ENCODE measurements at regions not wholly inside any gene's neighbourhood (a gene's known extent, or its start where the extent isn't known, plus 50 kb on each side); places are given as distances from the start of the nearest gene placed in this dataset.

DNA sequence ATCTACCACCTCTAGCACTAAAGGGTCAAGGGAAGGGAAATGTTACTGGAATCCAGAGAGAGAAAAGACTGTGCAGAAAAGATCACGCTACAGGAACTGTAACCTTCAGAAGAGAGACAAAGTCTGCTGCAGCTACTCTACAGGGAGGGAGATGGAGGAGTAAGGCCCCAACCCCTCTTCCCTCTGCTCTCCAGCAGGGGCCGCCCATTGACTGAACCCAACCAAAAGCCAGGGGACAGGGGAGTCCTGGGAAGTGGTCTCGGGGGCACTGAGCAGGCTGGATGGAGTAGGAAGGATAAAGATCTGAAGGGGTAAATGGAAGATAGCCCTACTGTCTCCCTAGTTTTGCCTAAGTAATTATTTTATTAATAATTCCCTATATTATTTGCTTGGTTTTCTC is 72.8 kb upstream of the NR5A2 start:
- DNase-seq, result no peak

- no peak for DNase-seq
Observed at GRCh38 chr1:199955235-199955634, 72.3 kb upstream of the NR5A2 start.

DNA sequence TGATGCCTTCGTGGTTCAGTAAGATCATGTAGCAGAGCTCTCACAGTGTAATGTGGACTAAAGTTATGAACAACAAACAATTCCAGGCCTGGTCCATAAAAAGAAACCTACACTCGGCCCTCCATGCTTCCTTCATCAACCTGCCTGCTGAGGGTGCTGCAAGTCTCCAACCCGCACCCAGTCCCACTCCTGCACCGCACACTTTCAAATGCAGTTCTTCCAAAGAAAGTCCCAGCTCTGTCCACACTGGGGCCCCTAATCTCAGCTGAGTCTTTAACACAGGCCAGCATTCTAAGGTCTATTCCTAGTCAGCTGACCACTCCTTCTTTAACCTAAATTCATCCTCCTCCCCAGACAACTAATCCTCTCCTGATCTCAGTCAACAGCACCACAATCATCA is 71.5 kb upstream of the NR5A2 start:
- DNase-seq, result no peak

DNA sequence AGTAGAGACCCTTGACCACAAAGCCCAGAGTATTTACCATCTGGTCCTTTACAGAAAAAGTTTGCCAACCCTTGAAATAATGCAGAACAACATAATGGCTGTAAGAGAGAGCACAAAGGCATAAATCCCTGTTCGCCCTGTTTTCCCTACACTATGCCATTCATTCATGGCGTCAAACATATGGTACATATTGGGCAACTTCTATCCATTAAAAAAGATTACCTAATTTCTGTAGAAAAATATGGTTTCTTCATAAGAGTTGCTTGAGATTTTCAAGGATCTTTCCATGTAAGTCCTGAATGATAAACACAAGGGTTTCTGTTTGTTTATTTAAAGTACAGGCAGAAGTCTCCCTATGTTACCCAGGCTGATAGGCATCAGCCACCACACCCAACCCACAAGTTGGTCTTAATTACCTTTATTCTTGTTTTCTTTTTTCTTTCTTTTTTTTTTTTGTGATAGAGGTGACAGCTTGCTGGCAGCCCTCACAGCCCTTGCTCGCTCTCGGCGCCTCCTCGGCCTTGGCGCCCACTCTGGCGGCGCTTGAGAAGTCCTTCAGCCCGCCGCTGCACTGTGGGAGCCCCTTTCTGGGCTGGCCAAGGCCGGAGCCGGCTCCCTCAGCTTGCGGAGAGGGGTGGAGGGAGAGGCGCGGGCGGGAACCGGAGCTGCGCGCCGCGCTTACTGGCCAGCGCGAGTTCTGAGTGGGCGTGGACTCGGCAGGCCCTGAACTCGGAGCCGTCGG is 68.3 kb upstream of the NR5A2 start:
- no peak for DNase-seq

GRCh38 chr1:199959775-199960110 is 67.8 kb upstream of the NR5A2 start:
- DNase-seq, result no peak

DNA sequence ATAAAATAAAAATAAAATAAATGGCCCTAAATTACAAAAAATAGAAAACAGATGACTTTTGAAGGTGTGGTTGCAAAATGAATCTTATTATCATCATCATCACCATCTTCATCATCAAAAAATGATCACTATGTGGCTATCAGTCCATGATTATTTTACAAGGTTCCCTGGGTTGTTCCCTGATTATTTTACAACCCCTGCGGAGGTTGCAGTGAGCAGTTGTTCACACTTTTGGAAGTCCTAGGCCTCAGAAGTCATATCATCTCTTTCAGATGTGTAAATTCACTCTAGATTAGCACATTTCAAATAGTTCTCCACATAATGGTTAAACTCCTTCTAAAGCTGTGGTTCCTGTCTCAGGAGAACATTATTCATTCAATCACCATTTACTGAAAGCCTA is 57.4 kb upstream of the NR5A2 start:
- DNase-seq, result no peak

GRCh38 chr1:199976496-199977144 is 50.9 kb upstream of the NR5A2 start:
- no peak for DNase-seq

Data from activated T-cell treated with anti-CD3 and anti-CD28 coated beads, Interleukin-2, amount 50 U/mL, for 1 hour (primary cell).